ENCODE measurements at regions not wholly inside any gene's neighbourhood (a gene's known extent, or its start where the extent isn't known, plus 50 kb on each side); places are given as distances from the start of the nearest gene placed in this dataset.
"Not testable (repeated sequence)": the region's sequence is repeated elsewhere in the genome, so short reads cannot be mapped to it uniquely, and the experiment has no call there.

GRCh38 chr1:189305279-189305678 lies 1172.4 kb downstream of the BRINP3 start:
- no peak for DNase-seq

- DNase-seq = no peak
Observed at GRCh38 chr1:189311915-189312314, 1165.7 kb downstream of the BRINP3 start.

DNA sequence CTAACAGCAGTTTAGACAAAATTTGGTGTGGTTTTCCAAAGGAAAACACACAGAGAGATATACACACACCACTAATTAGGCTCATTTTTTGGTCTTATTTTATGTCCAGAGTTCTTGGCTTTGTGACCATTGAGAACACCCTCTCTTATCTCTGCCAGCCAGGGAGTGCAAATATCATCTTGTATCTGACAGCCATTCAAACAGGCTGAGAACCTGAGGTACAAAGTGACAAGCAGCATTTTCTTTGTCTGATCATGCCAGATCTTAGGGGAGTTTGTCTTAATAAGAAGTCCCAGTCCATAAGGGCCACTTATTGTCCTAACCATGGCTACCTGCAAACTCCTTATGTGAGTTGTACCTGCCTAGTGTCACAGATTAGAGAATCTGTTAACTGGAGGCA lies 1165.2 kb downstream of the BRINP3 start:
- DNase-seq = no peak

- no peak for DNase-seq
Observed at GRCh38 chr1:189313488-189313887, 1164.2 kb downstream of the BRINP3 start.

- DNase-seq = no peak
Observed at GRCh38 chr1:189315035-189315901, 1162.4 kb downstream of the BRINP3 start.

DNA sequence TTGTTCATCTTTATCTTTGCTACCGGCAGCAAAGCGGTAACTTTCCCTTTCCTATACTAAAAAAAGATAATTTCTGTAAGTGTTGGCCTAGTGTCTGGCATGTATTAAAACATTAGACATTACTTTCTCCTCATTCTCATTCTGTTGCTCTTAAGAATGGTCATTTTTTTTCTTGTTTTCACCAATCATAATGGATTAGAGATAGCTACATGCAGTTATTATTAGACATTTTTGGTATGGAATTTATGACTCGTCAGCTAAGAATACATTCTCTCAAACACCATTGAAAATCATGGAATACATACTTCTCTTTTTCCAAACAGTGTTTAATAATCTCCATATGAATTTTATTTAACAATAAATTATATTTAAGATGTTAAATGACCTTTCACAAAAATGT lies 1154.6 kb downstream of the BRINP3 start:
- DNase-seq = no peak

GRCh38 chr1:189331071-189331470 lies 1146.6 kb downstream of the BRINP3 start:
- DNase-seq = not testable (repeated sequence)

GRCh38 chr1:189336115-189337100 lies 1141.3 kb downstream of the BRINP3 start:
- DNase-seq = no peak

- DNase-seq = no peak
Observed at GRCh38 chr1:189349607-189350006, 1128.1 kb downstream of the BRINP3 start.

- DNase-seq = no peak
Observed at GRCh38 chr1:189350983-189351616, 1126.6 kb downstream of the BRINP3 start.

DNA sequence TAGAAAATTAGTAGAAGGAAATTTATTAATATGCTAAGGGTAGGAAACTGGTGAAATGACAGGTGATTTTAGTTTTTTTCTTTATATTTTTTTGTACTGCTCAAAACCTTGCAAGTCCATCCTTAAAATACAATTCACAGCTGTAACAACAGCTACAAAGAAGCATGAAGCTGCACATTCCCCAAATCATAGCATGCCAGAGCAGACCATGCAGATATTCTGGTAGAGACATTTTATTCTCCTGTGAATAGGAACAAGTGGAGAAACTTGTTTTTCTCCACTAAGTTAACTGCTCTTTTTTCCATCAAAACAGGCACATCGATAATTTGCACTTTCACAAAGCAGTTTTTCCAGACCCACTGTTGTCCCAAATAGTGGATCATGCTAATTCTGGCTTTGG lies 1125.7 kb downstream of the BRINP3 start:
- DNase-seq = no peak

- DNase-seq = no peak
Observed at GRCh38 chr1:189356206-189356605, 1121.5 kb downstream of the BRINP3 start.

DNA sequence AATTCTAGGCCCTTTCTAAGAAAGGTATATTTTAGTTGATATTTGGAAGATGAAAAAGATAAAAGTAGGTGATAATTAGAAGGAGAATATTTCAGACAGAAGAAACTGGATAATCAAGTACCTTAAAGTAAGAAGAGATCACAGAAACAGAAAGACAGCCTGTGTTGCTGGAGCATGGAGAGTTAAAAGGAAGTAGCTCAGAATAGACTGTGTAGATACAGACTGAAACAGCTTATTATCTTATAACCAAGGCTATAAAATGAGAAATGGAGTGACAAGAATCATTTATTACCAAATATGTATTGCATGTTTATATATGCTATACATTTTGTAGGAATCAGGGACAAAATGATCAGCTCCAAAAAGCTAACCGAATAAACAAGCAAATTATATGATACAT lies 1120.3 kb downstream of the BRINP3 start:
- DNase-seq = no peak

DNA sequence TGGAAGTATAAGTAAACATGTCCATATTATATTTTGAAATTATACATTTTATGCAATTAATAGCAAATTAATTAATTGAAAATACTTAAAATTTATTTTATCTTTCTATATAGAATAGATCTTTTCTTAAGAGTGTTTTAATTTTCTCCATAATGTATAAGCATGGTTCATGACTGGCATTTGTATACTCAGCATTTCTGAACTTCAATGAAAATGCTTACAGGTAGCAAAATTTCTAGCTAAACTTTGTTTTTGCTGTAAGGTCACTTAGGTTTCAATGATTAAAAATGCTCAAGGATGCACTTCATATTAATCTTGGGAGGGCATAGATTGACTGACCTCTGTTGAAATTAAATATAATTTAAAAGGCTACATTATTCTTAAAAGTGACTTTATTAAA lies 1108.1 kb downstream of the BRINP3 start:
- DNase-seq = no peak

DNA sequence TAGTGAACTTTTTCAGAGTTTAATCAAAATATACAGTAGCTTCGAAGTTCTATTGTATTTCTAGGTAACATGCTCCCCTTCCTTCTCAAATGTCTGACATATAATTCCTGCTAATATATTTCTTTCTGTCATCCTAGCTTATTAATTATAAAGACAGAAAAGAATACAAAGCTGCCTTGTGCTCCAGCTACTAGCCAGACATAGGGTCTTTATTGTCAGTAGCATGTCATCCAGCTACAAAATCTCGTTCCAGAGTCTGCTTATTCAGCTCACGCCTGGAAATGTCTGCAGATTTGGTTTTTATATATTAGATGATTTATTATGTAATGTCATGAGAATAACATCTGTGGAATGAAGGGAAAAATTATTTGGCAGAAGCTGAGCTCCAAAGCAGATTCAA lies 1102.8 kb downstream of the BRINP3 start:
- no peak for DNase-seq

DNA sequence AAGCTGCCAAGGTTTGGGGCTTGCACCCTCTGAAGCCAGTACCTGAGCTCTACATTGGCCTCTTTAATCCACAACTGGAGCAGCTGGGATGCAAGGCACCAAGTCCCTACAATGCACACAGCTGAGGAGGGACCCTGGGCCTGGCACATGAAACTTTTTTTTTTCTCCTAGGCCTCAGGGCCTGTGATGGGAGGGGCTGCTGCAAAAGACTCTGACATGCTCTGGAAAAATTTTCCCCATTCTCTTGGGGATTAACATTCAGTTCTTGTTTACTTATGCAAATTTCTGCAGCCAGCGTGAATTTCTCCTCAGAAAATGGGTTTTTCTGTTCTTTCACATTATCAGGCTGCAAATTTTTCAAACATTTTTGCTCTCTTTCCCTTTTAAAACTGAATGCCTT lies 1072.2 kb downstream of the BRINP3 start:
- DNase-seq = no peak

DNA sequence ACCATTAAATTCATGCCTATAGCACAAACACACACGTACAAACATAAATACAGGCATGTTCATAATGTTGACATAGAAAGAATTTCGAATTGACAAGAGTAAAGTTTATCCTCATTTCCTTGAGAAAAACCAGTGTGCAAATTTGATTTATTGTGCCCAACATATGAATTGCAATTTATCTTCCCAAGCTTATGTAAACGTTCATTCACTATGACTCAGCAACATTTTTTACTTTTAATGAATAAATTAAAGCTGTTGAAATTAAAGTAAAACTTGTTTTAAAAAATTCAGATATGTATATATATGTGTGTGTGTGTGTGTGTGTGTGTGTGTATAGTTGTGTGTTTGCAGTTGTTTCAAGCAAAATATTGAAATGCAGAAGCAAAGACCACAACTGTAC lies 1067.9 kb downstream of the BRINP3 start:
- DNase-seq = no peak

DNA sequence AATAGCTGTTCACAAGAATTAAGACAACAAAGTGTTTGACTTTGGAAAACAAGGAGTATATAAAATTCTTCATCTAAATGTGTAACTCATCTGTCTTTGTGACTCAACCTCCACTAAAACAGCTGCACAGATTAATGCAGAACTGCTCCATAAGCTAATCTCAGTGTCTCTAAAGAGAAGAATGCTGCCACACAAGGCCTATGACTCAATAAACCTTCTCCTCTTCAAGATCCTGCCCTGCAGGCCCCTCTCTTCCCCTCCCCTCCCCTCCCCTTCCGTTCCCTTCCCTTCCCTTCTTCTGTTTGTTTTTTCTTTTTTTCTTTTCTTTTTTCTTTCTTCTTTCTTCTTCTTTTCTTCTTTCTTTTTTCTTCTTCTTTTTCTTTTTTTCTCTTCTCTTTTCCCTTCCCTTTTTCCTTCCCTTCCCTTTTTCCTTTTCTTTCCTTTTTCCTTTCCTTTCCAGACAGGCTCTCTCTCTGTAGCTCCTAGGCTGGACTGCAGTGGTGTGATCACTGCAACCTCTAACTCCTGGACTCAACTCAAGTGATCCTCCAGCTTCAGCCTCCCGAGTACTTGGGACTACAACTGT lies 1052.8 kb downstream of the BRINP3 start:
- DNase-seq = no peak

DNA sequence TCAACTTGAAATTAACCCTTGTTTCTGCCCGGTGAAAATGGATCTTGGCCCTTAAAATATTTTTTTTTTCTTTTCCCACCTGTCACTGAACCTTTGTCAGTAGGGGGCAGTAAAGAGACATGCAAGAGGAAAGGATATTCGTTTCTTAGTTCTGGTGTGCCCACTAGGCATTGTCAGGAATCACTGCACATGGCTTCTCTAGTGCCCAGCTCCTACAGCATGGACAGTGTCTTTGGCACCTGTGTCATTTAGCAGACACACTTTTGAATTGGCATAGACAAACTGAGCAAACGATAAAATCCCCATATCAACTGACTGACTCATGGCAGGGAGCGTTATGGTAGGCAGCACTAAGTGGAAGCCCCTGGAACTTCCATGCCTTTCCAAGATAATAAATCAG lies 1048.1 kb downstream of the BRINP3 start:
- peak; percentile 24 to 36 for DNase-seq

DNA sequence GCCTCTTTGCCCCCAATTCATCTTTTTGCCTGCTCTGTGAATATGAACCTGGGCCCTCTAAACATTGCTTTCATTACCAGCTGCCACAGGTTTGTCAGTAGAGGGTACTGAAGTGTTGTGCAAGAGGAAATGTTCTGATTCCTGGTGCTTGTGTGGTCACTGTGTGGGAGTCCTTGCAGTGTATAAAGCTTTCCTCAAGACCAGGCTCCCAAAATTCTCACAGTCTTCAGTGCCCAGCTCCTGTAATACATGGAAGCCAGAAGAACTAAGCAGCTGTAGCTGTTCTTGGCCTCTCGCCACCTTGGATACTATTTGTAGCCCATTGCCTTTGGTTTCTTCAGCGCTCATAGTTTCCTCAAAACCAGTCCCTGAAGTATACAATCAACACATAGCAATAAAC lies 1046.2 kb downstream of the BRINP3 start:
- DNase-seq = no peak

DNA sequence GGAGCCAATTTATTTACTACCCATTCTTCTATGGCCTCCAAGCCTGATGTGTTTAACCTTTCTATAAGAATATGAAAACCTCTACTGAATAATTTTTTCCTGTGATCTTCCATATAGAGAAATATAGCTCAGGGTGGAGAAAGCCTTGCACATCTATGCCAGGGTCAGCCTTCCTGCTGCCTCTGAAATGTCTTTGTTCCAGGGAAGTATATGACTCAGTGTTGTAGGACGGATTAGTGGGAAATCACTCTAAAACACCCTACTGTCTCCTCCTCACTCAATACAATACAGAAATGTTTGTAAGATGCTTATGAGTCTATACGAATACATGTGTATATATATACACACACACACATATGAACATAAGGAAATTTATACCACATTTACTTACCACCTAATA lies 1044.9 kb downstream of the BRINP3 start:
- no peak for DNase-seq

GRCh38 chr1:189434461-189434860 lies 1043.2 kb downstream of the BRINP3 start:
- DNase-seq = no peak

- DNase-seq = no peak
Observed at GRCh38 chr1:189435398-189435797, 1042.3 kb downstream of the BRINP3 start.
